CD4-positive, alpha-beta T cell treated with Interleukin-17A for 1 hour (primary cell): ENCODE measurements at regions not wholly inside any gene's neighbourhood (a gene's known extent, or its start where the extent isn't known, plus 50 kb on each side); places are given as distances from the start of the nearest gene placed in this dataset.
"Not testable (repeated sequence)": the region's sequence is repeated elsewhere in the genome, so short reads cannot be mapped to it uniquely, and the experiment has no call there.

Experiments used
- DNase-seq: peaks from one replicate; pipeline ENCODE4 v3.0.0-alpha.2; 2020

GRCh38 chr15:35206060-35206675 is 121.1 kb upstream of the NANOGP8 start:
- DNase-seq, result no peak

- no peak for DNase-seq
These were observed 113.1 kb upstream of the NANOGP8 start for GRCh38 chr15:35198197-35198596.

- DNase-seq, result no peak
These were observed 112.7 kb upstream of the NANOGP8 start for GRCh38 chr15:35197754-35198153.

- no peak for DNase-seq
These were observed 112.2 kb upstream of the NANOGP8 start for GRCh38 chr15:35197306-35197705.

DNA sequence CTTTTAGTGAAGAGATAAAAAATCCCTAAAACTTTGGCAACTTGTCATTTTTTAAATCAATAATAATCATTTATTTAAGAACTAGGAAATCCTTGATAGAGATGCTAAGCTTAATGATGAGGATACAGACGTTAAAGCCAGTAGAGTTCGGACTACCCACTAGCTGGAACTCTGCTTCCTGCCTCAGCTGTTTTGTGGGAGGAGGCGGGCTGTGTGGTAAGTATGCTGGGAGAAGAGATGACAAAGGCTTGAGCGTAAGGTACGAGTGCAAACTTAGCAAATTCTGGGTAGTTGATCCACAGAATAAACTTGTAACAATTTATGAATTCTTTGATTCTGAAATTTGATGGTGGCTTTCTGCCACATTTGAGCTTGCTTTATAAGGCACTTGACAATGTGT is 111.2 kb upstream of the NANOGP8 start:
- no peak for DNase-seq

- no peak for DNase-seq
These were observed 110.6 kb upstream of the NANOGP8 start for GRCh38 chr15:35195649-35196048.

GRCh38 chr15:35195031-35195430 is 109.9 kb upstream of the NANOGP8 start:
- DNase-seq, result no peak

- DNase-seq, result no peak
These were observed 109.2 kb upstream of the NANOGP8 start for GRCh38 chr15:35194296-35194695.

GRCh38 chr15:35191783-35192182 is 106.7 kb upstream of the NANOGP8 start:
- DNase-seq, result no peak

DNA sequence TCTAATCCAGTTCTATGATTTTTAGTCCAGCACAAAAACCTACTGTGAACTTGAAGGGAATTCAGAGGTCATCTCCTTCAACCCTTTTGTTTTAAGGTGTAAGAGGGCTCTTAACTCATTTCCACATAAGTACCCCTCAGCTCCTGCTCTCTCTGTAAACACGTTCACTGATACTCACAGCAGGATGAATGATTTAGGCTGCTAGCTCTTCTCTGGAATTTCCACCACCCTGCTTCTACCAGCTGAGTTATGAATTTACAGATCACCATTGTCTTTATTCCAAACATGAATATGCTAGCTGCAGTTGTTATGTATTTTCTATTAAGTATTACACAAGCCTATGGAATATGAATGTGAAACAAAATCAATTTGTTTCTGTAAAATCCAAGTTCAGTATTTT is 101.3 kb upstream of the NANOGP8 start:
- DNase-seq, result no peak

GRCh38 chr15:35184646-35185045 is 99.6 kb upstream of the NANOGP8 start:
- DNase-seq, result no peak

DNA sequence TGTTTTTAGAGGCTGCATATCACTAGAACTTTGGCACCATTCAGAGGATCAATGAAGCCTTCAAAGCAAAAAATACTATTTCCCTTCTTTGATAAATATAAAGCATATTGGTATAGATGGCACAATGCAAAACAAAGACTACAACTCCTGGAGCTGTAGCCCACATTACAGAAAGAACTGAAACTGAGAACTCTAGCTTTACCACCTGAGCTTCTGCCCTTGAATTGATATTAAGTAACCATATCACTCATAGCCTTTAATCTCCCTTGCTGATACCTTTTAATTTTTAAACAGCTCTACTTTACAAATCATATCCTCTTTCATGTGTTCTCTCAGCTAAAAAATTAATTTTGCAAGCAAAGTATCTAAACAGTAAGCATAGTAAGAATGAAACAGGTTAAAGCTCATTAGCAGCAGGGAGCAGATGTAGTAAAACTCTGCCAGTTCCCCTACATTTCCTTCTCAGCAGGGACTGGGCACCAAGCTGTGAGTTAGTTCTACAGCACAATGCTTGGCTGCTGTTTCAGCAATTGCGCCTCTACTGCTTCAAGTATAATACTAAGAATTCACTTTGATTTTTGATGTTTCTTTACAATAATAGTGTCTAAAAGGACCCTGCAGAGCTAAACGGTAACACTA is 97.9 kb upstream of the NANOGP8 start:
- DNase-seq, result no peak

- DNase-seq, result no peak
These were observed 96.4 kb upstream of the NANOGP8 start for GRCh38 chr15:35181538-35181937.

DNA sequence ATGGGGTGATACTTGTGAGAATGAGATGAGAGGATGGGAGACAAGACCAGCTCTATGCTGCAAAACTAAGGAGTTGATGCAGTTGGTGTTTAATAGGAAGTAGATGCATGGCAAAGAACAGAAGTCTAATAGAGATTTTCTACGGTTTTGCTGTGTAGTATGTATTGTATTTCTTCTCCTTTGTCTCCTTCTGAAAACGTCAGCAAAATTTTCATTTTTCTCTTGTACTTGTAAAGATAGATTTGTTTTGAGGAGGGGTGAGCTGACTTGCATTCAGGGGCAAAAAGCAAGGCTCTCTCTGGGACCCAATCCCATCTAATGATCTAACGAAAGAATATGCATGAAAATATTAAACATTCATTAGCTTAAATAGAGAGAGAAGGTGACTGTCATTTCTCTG is 94.6 kb upstream of the NANOGP8 start:
- no peak for DNase-seq

- DNase-seq, result not testable (repeated sequence)
These were observed 93.1 kb upstream of the NANOGP8 start for GRCh38 chr15:35178186-35178585.

- no peak for DNase-seq
These were observed 89.9 kb upstream of the NANOGP8 start for GRCh38 chr15:35174948-35175347.

- no peak for DNase-seq
These were observed 88.5 kb upstream of the NANOGP8 start for GRCh38 chr15:35173444-35174118.

- no peak for DNase-seq
These were observed 85.1 kb upstream of the NANOGP8 start for GRCh38 chr15:35170207-35170606.

DNA sequence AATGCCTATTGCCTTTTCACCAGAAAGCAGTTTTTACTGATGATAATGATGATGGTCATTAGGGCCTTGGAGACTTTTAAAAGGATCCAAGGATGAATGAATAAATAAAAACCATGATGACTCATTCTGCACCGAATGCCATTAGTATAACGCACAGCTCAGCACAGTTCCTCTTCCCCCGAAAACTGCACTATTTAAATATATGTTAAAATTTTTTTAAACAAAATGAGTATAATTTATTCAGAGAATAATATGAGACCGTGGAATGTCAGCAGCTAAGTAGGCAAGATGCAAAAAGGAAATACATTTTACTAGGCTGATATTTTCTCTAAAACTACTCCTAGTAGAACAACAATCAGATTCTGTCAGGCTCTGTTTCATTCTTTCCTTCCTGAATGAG is 83.4 kb upstream of the NANOGP8 start:
- DNase-seq, result no peak

DNA sequence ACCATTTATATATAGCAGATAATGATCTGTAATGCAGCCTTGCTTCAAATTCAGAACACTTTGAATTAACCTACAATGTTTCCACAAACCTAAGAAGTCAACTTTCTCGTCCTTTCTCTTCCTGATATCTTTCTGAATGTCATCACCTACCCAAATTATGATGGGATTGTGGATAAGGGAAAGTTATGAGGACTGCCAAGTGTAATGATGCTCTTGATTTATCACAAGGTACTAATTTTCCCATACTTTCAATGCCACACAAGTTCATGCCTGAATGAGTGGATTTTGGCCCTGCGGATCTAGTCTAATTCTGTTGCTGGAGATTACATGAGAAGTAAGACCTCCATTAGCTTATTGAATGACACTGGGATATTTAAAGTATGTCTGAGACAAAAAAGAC is 82.6 kb upstream of the NANOGP8 start:
- DNase-seq, result no peak

GRCh38 chr15:35166730-35167359 is 81.8 kb upstream of the NANOGP8 start:
- no peak for DNase-seq

DNA sequence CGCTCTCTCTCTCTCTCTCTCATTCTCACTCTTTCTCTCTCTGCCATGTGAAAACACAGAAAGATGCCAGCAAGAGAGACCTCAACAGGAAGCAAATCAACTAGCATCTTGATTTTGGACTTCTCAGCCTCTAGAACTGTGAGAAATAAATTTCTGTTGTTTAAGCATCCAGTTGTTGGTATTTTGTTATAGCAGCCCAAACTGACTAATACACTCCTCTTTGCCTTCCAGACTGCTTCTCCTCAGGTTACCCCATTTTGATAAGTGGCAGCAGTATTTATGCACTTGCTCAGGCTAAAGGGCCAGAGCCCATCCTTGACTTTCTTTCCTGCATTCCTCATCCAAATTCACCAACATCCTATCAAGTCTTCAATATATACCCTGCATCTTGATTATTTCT is 76.6 kb upstream of the NANOGP8 start:
- no peak for DNase-seq

GRCh38 chr15:35159170-35159569 is 74.1 kb upstream of the NANOGP8 start:
- DNase-seq, result no peak

DNA sequence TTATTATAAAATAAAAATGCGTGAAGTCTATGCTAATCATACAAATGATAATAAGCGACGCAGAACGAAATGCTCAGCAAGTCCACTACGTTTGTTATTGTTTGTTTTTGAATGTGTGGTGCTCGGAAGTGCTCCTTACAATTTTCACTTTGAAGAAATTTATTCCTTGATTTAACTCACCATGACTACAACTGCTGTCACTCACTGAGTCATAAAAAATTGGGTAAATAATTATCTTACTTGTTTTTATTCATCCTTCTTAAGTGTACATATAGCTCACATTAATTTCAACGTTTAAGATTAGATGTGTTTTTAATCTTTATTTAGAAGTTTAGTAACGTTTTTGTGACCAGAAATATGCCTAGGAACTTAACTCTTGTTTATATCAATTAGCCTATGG is 66.7 kb upstream of the NANOGP8 start:
- no peak for DNase-seq
